KMS-11 (cell line): ENCODE measurements at regions not wholly inside any gene's neighbourhood (a gene's known extent, or its start where the extent isn't known, plus 50 kb on each side); places are given as distances from the start of the nearest gene placed in this dataset.

Experiments
- H2AFZ ChIP-seq: fragments of 200-600 bp; sonication (generic); 2 replicates; pipeline ENCODE4 v1.6.1; 2016; ENCODE audit warnings: antibody characterized with exemption, mixed run types, low read depth
- H3K27ac ChIP-seq: fragments of 200-600 bp; sonication (generic); 2 replicates; pipeline ENCODE4 v1.6.1; 2016; ENCODE audit warnings: mild to moderate bottlenecking, mixed run types
- H3K27me3 ChIP-seq: fragments of 200-600 bp; sonication (generic); 2 replicates; pipeline ENCODE4 v1.6.1; 2017; ENCODE audit warnings: mild to moderate bottlenecking, low read depth, mixed run types, moderate library complexity; ENCODE audit not compliant: insufficient read depth
- H3K36me3 ChIP-seq: fragments of 200-600 bp; sonication (generic); 2 replicates; pipeline ENCODE4 v1.6.1; 2017; ENCODE audit warnings: mild to moderate bottlenecking, mixed run types; ENCODE audit not compliant: insufficient read depth
- H3K4me1 ChIP-seq: fragments of 200-600 bp; sonication (generic); 2 replicates; pipeline ENCODE4 v1.6.1; 2016; ENCODE audit warnings: mild to moderate bottlenecking, low read depth, mixed run types; ENCODE audit not compliant: poor library complexity, severe bottlenecking
- H3K4me2 ChIP-seq: fragments of 200-600 bp; sonication (generic); 2 replicates; pipeline ENCODE4 v1.7.0; 2016; ENCODE audit warnings: mild to moderate bottlenecking, mixed run types
- H3K4me3 ChIP-seq: fragments of 200-600 bp; sonication (generic); IDR thresholded peaks from 2 replicates; pipeline ENCODE4 v1.6.1; 2017; ENCODE audit warnings: low read depth, low read length, mixed read lengths; ENCODE audit not compliant: insufficient read depth
- H3K79me2 ChIP-seq: fragments of 200-600 bp; sonication (generic); 2 replicates; pipeline ENCODE4 v1.6.1; 2016; ENCODE audit warnings: low read depth, mixed run types; ENCODE audit not compliant: insufficient read depth
- H3K9ac ChIP-seq: fragments of 200-600 bp; sonication (generic); 2 replicates; pipeline ENCODE4 v1.6.1; 2016; ENCODE audit warnings: mild to moderate bottlenecking, mixed run types
- H4K20me1 ChIP-seq: fragments of 200-600 bp; sonication (generic); 2 replicates; pipeline ENCODE4 v1.6.1; 2016; ENCODE audit warnings: mild to moderate bottlenecking, mixed run types; ENCODE audit not compliant: insufficient read depth
- TF ChIP-seq, protein P1 (sequence below): fragments of 200-600 bp; sonication (generic); conservative IDR thresholded peaks from 2 replicates; pipeline ENCODE4 v1.6.1; 2017; ENCODE audit warnings: low read depth, mild to moderate bottlenecking, antibody characterized with exemption, low read length, moderate library complexity, mixed read lengths

DNA sequence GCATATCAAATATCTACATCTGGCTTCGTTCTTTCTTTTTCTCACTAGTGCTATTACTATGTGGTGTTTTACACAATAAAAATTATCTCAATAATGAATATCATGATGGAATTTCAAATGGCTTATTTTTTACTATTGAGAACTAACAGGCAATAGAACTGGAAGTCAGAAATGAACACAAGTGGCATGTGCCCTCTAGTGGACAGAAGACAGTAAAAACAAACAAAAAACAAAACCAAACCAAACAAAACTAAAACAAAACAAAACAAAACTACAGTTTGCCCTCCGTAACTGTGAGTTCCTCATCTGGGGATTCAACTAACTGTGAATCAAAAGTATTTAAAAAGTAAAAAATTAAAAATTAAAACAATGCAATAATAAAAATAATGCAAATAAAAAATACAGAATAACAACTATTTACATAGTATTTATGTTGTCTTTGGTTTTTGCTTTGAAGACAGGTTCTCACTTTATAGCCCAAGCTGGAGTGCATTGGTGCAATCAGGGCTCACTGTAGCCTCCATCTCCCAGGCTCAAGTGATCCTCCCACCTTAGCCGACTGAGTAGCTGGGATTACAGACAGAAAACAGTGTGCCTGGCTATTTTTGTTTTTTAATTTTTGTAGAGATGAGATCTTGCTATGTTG, 195.6 kb upstream of the TACR3 start:
- H3K4me1 ChIP-seq, result peaks cover 5% of the 10 kb centered on the region
- H4K20me1 ChIP-seq, result no peaks in the 10 kb centered on the region
- H3K9ac ChIP-seq, result no peak overlapping the region
- H3K4me3 ChIP-seq, result no peak overlapping the region
- TF ChIP-seq, protein P1, sequence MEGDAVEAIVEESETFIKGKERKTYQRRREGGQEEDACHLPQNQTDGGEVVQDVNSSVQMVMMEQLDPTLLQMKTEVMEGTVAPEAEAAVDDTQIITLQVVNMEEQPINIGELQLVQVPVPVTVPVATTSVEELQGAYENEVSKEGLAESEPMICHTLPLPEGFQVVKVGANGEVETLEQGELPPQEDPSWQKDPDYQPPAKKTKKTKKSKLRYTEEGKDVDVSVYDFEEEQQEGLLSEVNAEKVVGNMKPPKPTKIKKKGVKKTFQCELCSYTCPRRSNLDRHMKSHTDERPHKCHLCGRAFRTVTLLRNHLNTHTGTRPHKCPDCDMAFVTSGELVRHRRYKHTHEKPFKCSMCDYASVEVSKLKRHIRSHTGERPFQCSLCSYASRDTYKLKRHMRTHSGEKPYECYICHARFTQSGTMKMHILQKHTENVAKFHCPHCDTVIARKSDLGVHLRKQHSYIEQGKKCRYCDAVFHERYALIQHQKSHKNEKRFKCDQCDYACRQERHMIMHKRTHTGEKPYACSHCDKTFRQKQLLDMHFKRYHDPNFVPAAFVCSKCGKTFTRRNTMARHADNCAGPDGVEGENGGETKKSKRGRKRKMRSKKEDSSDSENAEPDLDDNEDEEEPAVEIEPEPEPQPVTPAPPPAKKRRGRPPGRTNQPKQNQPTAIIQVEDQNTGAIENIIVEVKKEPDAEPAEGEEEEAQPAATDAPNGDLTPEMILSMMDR, result peak; percentile 89
- H3K36me3 ChIP-seq, result no peaks in the 10 kb centered on the region
- H3K4me2 ChIP-seq, result peak overlapping the region; percentile 11
- H2AFZ ChIP-seq, result peak overlapping the region; percentile 57
- no peaks in the 10 kb centered on the region for H3K79me2 ChIP-seq
- H3K27me3 ChIP-seq, result no peaks in the 10 kb centered on the region
- H3K27ac ChIP-seq, result no peak overlapping the region

- Histone ChIP-seq H3K36me3 (no peaks in the 10 kb centered on the region; the same call in 1 of the 2 replicates), H3K4me1 (no peaks in the 10 kb centered on the region), H3K27me3 (no peaks in the 10 kb centered on the region), H3K79me2 (no peaks in the 10 kb centered on the region), H3K4me3 (no peak overlapping the region), H3K27ac (no peak overlapping the region), H2AFZ (no peak overlapping the region), H3K9ac (no peak overlapping the region), H4K20me1 (no peaks in the 10 kb centered on the region), H3K4me2 (no peak overlapping the region)
- TF ChIP-seq, protein P1, result no peak
These were observed 187.6 kb upstream of the TACR3 start for GRCh38 chr4:103907414-103907813.

GRCh38 chr4:103904123-103904522, 184.3 kb upstream of the TACR3 start:
- Histone ChIP-seq H3K79me2 (no peaks in the 10 kb centered on the region), H3K36me3 (no peaks in the 10 kb centered on the region; the same call in 1 of the 2 replicates), H3K27ac (no peak overlapping the region), H2AFZ (no peak overlapping the region), H4K20me1 (no peaks in the 10 kb centered on the region), H3K4me1 (no peaks in the 10 kb centered on the region), H3K4me3 (no peak overlapping the region), H3K4me2 (no peak overlapping the region), H3K27me3 (no peaks in the 10 kb centered on the region), H3K9ac (no peak overlapping the region)
- TF ChIP-seq, protein P1, result no peak

- no peaks in the 10 kb centered on the region for H4K20me1 ChIP-seq
- H3K27ac ChIP-seq, result no peak overlapping the region
- TF ChIP-seq, protein P1, result no peak
- no peaks in the 10 kb centered on the region; the same call in 1 of the 2 replicates for H3K36me3 ChIP-seq
- H3K27me3 ChIP-seq, result no peaks in the 10 kb centered on the region
- H3K79me2 ChIP-seq, result no peaks in the 10 kb centered on the region
- H3K4me2 ChIP-seq, result no peak overlapping the region
- no peak overlapping the region for H3K4me3 ChIP-seq
- H3K4me1 ChIP-seq, result no peaks in the 10 kb centered on the region
- H2AFZ ChIP-seq, result no peak overlapping the region
- H3K9ac ChIP-seq, result no peak overlapping the region
These were observed 182.9 kb upstream of the TACR3 start for GRCh38 chr4:103902730-103903129.
